ENCODE measurements at regions not wholly inside any gene's neighbourhood (a gene's known extent, or its start where the extent isn't known, plus 50 kb on each side); places are given as distances from the start of the nearest gene placed in this dataset.
"Not testable (repeated sequence)": the region's sequence is repeated elsewhere in the genome, so short reads cannot be mapped to it uniquely, and the experiment has no call there.

DNA sequence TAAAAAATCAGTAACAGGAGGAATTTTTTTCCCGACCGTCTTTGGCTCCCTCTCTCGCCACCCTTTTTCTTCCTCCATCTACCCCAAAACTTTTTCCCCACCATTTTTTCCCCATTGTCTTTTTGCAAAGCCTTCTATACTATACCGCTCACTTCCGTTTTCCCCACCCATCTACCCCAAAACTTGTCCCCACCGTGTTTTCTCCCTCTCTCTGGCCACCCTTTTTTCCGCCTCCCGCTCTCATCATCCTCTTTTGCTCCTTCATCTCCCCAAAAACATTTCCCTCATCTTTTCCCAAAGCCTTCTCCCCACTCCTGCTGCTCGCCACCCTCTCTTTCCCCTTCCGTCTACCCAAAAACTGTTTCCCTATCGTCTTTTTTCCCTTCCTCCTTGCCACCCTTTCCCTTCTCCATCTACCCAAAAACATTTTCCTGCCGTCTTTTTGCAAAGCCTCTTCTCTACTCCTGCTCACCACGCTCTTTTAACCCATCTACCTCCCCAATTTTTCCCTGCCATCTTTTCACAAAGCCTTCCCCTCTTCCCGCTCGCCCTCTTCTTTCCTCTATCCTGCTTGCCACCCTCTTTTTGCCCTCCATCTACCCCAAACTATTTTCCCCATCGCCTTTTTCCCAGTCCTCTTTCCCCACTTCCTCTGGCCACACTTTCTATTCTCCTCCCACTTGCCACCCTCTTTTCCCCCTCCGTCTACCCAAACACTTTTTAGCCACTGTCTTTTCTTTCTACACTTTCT is 109.4 kb upstream of the TPTE start:
- not testable (repeated sequence) for DNase-seq

DNA sequence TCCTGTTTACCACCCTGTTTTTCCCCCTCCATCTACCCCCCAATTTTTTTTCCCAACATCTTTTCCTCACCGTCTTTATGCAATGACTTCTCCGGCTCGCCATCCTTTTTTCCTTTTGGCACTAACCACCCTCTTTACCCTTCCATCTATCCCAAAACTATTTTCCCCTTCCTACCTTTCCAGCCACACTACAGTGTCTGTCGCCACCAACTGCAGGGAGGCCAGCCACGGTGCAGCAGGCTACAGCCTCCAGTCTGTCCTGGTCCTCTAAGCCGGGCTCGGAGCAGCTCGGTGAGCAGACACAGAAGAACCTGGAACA is 108.5 kb upstream of the TPTE start:
- DNase-seq, result not testable (repeated sequence)

DNA sequence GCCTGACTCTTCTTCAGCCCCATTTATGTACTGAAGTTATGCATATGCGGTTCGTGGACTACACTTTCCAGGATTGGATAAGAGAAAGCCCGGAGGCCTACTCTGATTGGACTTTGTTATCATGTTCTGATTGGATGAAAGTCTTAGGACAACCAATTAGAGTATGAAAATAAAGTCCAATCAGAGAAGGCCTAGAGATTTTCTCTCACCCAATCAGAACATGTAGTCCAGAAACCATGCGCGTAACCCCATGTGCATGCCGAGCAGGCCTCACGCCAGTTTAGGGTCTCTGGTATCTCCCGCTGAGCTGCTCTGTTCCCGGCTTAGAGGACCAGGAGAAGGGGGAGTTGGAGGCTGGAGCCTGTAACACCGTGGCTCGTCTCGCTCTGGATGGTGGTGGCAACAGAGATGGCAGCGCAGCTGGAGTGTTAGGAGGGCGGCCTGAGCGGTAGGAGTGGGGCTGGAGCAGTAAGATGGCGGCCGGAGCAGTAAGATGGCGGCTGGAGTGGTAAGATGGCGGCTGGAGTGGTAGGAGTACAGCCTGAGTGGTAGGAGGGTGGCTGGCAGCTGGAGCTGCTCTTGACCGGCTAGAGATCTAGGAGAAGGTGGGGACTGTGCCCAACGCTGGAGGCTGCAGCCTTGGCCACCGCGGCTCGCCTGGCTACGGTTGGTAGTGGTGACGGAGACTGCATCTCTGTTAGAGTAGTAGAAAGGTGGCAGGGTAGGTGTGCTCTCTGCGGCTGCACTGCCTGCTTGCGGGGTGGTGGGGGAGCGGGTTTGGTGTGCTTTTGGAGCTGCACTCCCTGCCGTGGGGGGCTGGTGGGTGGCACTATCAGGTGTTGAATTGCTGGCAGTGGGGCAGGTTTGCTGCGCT is 107.9 kb upstream of the TPTE start:
- not testable (repeated sequence) for DNase-seq

- not testable (repeated sequence) for DNase-seq
Measured at GRCh38 chr21:10414121-10414924, 107.1 kb upstream of the TPTE start.

DNA sequence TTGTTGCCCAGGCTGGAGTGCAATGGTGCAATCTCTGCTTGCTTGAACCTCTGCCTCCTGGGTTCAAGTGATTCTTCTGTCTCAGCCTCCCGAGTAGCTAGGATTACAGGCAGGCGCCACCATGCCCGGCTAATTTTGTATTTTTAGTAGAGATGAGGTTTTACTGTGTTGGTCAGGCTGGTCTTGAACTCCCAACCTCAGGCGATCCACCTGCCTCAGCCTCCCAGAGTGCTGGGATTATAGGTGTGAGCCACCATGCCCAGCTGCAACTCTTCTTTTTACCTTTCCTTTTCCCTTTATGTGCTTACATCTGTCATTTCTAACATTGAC is 106.5 kb upstream of the TPTE start:
- not testable (repeated sequence) for DNase-seq

- not testable (repeated sequence) for DNase-seq
Measured at GRCh38 chr21:10415456-10415855, 105.9 kb upstream of the TPTE start.

GRCh38 chr21:10415859-10416258 is 105.5 kb upstream of the TPTE start:
- not testable (repeated sequence) for DNase-seq

DNA sequence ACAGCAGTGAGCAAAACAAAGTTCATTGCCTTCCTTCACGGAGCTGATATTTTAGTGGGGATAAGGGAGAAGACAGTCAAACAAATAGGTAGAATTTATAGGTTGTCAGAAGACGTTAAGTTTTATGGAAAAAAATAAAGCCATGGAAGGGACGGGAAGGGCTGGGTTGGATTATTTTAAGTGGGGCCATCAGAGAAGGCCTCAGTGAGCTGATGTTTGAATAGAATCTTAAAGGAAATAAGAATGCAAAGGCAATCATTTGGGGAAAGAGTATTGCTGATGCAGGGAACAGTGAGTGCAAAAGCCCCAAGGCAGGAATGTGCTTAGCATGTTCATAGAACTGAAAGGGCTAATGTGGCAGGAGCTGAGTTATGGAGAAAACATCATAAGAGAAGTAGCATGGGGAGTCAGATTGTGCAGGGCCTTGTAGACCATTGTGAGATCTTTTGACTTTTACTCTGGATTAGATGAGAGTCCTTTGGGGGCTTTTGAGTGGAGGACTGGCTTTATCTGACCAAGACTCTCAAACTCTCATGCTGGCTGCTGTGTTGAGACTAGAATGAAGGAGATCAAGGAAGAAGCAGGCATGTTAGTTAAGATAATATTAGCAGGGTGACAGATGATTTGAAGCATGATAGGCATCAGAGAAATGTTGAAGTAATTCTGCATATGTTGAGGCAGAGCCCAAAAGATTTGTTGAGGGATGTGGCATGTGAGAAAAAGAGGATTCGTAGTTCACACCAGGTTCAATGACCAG is 104.5 kb upstream of the TPTE start:
- DNase-seq, result not testable (repeated sequence)

DNA sequence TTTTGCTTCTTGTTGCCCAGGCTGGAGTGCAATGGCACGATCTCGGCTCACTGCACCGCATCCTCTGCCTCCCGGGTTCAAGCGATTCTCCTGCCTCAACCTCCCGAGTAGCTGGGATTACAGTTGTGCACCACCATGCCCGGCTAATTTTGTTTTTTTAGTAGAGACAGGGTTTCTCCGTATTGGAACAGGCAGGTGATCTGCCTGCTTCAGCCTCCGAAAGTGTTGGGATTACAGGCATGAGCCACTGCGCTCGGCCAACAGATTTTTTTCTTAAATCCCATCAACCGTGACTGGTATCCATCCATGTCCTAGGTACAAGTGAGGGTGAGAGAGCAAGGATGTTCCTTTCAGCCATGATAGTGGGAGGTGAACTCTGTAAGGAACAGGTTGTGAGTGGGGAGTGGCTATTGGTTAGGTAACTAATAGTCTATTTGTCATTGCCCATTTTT is 103.8 kb upstream of the TPTE start:
- DNase-seq, result not testable (repeated sequence)

DNA sequence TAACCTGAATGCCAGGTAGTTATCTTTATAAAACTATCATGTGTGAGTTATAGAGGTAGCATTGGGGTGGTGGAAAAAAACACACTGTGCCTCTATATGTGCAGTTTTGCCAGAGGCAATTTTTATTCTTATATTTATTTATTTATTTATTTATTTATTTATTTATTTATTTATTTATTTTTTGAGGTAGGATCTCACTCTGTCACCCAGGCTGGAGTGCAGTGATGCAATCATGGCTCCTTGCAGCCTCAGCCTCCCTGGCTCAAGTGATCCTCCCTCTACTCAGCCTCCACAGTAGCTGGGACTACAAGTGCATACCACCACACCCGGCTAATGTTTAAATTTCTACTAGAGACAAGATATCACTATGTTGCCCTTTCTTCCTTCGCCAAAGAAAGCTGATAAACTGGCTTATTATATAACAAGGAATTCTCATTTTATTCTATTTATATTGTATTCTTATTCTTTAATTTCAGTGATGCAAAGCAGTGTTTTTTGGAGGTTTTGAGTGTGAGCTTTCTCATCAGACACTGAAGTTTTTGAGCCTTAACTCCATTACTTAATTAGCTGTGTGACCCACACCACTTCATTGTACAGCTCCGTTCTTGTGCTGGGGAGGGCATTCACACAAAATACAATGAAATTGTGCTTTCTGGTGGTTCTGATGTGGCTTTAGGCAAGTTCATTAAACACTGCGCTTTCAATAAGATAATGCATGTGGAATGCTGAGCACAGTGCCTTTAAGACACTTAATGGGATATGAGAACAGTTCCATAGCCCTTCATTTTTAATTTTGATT is 102.9 kb upstream of the TPTE start:
- DNase-seq, result not testable (repeated sequence)

DNA sequence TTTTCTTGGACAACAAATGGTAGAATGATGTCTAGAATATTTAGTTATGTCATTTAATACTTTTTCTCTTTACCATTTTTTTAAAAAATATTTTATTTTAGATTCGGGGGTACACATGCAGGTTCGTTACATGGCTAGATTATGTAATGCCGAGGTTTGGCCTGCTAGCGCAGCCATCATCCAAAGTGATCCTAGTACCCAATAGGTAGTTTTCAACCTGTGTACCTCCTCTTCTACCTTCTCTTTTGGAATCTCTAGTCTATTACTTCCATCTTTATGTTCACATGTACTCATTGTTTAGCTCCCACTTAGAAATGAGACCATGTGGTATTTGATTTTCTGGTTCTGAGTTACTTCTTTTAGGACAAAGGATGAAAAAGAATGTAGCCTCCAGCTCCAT is 100.2 kb upstream of the TPTE start:
- not testable (repeated sequence) for DNase-seq

- not testable (repeated sequence) for DNase-seq
Measured at GRCh38 chr21:10421601-10422000, 99.8 kb upstream of the TPTE start.

GRCh38 chr21:10424097-10424886 is 97.1 kb upstream of the TPTE start:
- DNase-seq, result not testable (repeated sequence)

- DNase-seq, result not testable (repeated sequence)
Measured at GRCh38 chr21:10424887-10425145, 96.6 kb upstream of the TPTE start.

GRCh38 chr21:10425856-10426255 is 95.5 kb upstream of the TPTE start:
- DNase-seq, result no peak

DNA sequence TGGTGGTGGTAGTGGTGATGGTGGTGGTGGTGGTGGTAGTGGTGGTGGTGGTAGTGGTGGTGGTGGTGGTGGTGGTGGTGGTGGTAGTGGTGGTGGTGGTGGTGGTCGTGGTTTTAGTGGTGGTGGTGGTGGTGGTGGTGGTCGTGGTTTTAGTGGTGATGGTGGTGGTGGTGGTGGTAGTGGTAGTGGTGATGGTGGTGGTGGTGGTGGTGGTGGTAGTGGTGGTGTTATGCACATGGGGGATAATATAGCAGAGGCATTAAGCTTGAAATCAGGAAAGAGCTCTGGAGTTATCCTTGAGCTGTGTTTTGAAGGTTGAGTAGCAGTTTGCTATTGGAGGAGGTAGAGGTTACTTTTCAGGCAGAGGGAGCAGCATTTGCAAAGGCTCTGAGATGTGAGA is 94.6 kb upstream of the TPTE start:
- not testable (repeated sequence) for DNase-seq

DNA sequence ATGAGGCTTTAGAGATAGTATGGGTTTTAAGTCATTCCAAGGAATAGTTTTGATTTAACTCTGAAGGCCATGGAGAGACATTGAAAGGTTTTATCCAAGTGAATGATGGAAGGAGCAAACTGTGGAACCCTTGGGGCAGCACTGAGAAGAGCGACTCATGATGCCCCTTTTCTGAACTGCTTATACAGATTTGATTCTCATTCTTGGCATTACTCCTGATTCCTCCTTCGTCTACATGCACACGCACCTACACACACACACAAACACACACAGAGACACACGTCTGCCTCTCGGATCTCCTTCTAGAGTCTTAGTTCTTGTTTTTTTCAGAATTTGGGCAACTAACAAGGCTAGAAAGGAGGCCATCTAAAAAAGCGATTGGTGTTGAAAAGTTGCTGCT is 94.1 kb upstream of the TPTE start:
- not testable (repeated sequence) for DNase-seq

DNA sequence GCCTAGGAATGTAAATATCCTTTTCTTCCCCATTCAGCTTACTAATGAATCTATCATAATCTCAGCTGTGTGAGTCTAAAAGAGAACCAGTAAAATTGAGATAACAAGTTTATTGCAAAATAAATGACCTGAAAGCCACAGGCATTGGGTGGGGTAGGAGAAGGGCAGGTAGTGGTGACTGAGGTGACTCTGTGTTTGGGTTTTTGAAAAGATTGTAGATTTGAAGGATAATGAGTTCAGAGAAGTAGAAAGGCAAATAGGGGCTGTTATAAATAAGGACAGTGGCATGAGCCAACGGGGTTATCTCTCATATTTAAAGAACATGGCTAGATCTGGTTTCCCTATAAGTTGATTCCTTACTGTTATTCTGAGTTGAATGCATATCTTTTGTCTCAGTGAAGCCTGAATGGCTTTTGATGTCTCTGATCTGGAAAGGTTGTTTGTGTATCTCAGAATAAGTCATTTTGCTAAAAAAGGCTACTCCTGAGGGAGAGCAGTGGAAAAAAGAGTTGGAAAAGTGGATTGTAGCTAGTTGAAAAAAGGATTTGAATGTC is 92.3 kb upstream of the TPTE start:
- DNase-seq, result not testable (repeated sequence)

DNA sequence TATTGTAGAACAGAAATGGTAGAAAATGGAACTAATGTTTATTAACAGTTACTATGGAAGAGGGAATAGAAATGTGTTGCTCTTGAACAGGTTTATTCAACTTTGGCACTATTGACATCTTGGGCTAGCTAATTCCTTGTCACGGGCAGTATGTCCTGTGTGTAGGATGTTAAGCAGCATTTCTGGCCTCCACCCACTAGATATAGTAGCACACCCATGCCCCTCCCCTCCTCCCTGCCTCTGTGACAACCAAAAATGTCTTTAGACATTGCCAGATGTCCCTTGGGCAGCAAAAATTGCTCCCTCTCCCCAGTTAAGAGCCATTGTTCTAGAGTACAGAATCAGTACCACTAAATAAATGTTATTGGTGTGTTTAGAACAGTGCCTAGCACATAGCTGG is 91.4 kb upstream of the TPTE start:
- no peak for DNase-seq

- DNase-seq, result not testable (repeated sequence)
Measured at GRCh38 chr21:10431995-10432394, 89.4 kb upstream of the TPTE start.

- not testable (repeated sequence) for DNase-seq
Measured at GRCh38 chr21:10432456-10432855, 88.9 kb upstream of the TPTE start.

Data from hematopoietic multipotent progenitor cell treated with erythropoietin and hydrocortisone succinate and interleukin-3 and kit ligand, for 6 days (in vitro differentiated cells).